Endodermal cell (in vitro differentiated cells): ENCODE measurements at regions not wholly inside any gene's neighbourhood (a gene's known extent, or its start where the extent isn't known, plus 50 kb on each side); places are given as distances from the start of the nearest gene placed in this dataset.

ENCODE experiments used
- DNase-seq: peaks from one replicate; pipeline ENCODE4 v3.0.0-alpha.2; 2017
- H3K27ac ChIP-seq: 2 replicates; pipeline ENCODE4 v1.5.1; 2013; ENCODE audit warnings: mild to moderate bottlenecking, low read depth, low read length, moderate library complexity
- H3K27me3 ChIP-seq: 2 replicates; pipeline ENCODE4 v1.6.1; 2013; ENCODE audit warnings: mild to moderate bottlenecking, low read length, moderate library complexity; ENCODE audit not compliant: insufficient read depth, control insufficient read depth, poor library complexity, severe bottlenecking
- H3K36me3 ChIP-seq: 2 replicates; pipeline ENCODE4 v1.7.0; 2013; ENCODE audit warnings: mild to moderate bottlenecking, low read length, moderate library complexity; ENCODE audit not compliant: control insufficient read depth, insufficient read depth
- H3K4me1 ChIP-seq: one replicate; pipeline ENCODE4 v1.7.0; 2013; ENCODE audit warnings: low read length; ENCODE audit not compliant: control insufficient read depth, insufficient read depth
- H3K4me3 ChIP-seq: 2 replicates; pipeline ENCODE4 v1.5.1; 2013; ENCODE audit warnings: mild to moderate bottlenecking, low read length, moderate library complexity
- H3K9ac ChIP-seq: 2 replicates; pipeline ENCODE4 v1.6.1; 2013; ENCODE audit warnings: mild to moderate bottlenecking, low read length, moderate library complexity; ENCODE audit not compliant: poor library complexity, severe bottlenecking; ENCODE audit errors: extremely low read depth
- H3K9me3 ChIP-seq: 2 replicates; pipeline ENCODE4 v1.6.1; 2013; ENCODE audit warnings: mild to moderate bottlenecking, low read length, moderate library complexity; ENCODE audit not compliant: control insufficient read depth
- H3K27ac Mint-ChIP-seq: 2 replicates; pipeline ENCODE4 v1.8.0; 2020; ENCODE audit warnings: mixed read lengths
- H3K27me3 Mint-ChIP-seq: 2 replicates; pipeline ENCODE4 v1.8.0; 2021; ENCODE audit warnings: mild to moderate bottlenecking, mixed read lengths; ENCODE audit not compliant: insufficient read depth
- H3K36me3 Mint-ChIP-seq: 2 replicates; pipeline ENCODE4 v1.8.0; 2020; ENCODE audit warnings: low read depth, mixed read lengths
- H3K4me1 Mint-ChIP-seq: 2 replicates; pipeline ENCODE4 v1.8.0; 2020; ENCODE audit warnings: mixed read lengths
- H3K4me3 Mint-ChIP-seq: 2 replicates; pipeline ENCODE4 v1.8.0; 2020; ENCODE audit warnings: mild to moderate bottlenecking, moderate library complexity, mixed read lengths
- H3K9me3 Mint-ChIP-seq: 2 replicates; pipeline ENCODE4 v1.8.0; 2020; ENCODE audit warnings: mild to moderate bottlenecking, mixed read lengths
- CTCF ChIP-seq: fragments of 200-600 bp; sonication (generic); conservative IDR thresholded peaks from 2 replicates; pipeline ENCODE4 v1.5.0; 2021; ENCODE audit warnings: antibody characterized with exemption, mild to moderate bottlenecking
- WGBS, 2 experiments: methylation state at CpG; one replicate each; pipeline versions ENCODE4 v1.1.5 to v1.1.7; 2013; ENCODE audit warnings: missing lambda C conversion rate in 2 of 2, mixed read lengths in 1 of 2; ENCODE audit not compliant: insufficient coverage in 1 of 2, insufficient read length in 1 of 2; 5-methylcytosine and 5-hydroxymethylcytosine counted together

- H3K4me1 Mint-ChIP-seq, result no peaks in the 10 kb centered on the region
- H3K9me3 Mint-ChIP-seq, result no peaks in the 10 kb centered on the region
- H3K27ac Mint-ChIP-seq, result no peak overlapping the region
- Histone ChIP-seq H3K27me3 (no peaks in the 10 kb centered on the region), H3K9me3 (no peaks in the 10 kb centered on the region), H3K9ac (no peak overlapping the region), H3K27ac (no peak overlapping the region), H3K4me3 (no peak overlapping the region), H3K36me3 (no peaks in the 10 kb centered on the region), H3K4me1 (no peaks in the 10 kb centered on the region)
- H3K36me3 Mint-ChIP-seq, result no peaks in the 10 kb centered on the region
- H3K27me3 Mint-ChIP-seq, result no peaks in the 10 kb centered on the region
- no peak for DNase-seq
- WGBS, 2 experiments, result 46 to 59% methylated on average over 3 to 4 of the region's 4 CpGs
- TF ChIP-seq CTCF, result peak; percentile 67
- no peak overlapping the region for H3K4me3 Mint-ChIP-seq
Observed at GRCh38 chr10:56782503-56782902, 421.4 kb upstream of the ZWINT start.

DNA sequence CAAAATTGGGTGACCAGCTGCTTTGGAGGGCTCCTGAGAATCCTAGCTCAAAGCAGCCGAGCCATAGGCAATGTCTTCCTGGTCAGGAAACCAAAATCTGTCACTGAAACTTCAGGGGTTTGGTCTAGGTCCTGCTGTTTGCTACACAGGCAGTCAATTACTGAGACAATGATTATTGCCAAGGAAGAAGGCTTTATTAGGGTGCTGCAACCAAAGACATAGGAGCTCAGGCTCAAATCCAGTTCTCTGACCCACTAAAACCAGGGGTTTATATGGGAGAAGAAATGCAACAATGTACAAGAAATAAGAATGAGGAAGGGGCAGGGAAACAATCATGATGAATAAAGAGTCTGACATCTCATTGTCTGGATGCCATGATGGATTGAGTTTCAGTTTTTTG, 410.3 kb upstream of the ZWINT start:
- Mint-ChIP-seq H3K4me3 (no peak overlapping the region), H3K4me1 (no peaks in the 10 kb centered on the region), H3K9me3 (peaks cover 27% of the 10 kb centered on the region), H3K27ac (no peak overlapping the region), H3K27me3 (no peaks in the 10 kb centered on the region), H3K36me3 (peaks cover 3% of the 10 kb centered on the region)
- no peak for DNase-seq
- Histone ChIP-seq H3K9me3 (peaks cover 41% of the 10 kb centered on the region), H3K27me3 (no peaks in the 10 kb centered on the region), H3K4me1 (no peaks in the 10 kb centered on the region), H3K36me3 (no peaks in the 10 kb centered on the region), H3K4me3 (no peak overlapping the region), H3K27ac (no peak overlapping the region), H3K9ac (no peak overlapping the region)
- TF ChIP-seq CTCF, result no peak
- WGBS, 2 experiments, result 79 to 86% methylated on average over 1 of the region's 1 CpG

DNA sequence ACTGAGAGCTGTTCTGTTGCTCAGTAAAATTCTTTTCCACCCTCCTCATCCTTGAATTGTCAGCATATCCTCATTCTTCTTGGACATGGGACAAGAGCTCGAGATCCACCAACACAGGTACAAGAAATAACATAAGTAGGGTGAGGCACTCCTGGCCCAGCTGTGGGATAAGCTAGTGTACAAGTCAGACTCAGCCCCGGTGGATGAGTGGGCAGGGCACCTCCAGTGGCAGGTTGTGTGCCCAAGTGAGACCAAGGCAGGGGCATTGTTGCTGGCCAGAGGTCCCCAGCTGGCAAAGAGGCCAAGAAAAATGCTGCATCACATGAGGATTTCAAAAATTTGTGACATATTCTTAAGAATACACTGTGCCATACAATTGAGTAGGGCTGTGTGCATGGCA, 402.0 kb upstream of the ZWINT start:
- H3K9me3 ChIP-seq, result peaks cover 27% of the 10 kb centered on the region
- 89% methylated on average over 2 of the region's 2 CpGs; no CpG with 5 or more reads in 1 of the 2 experiments for WGBS, 2 experiments
- H3K4me3 ChIP-seq, result no peak overlapping the region
- Mint-ChIP-seq H3K4me1 (no peaks in the 10 kb centered on the region), H3K27ac (no peak overlapping the region), H3K9me3 (peaks cover 29% of the 10 kb centered on the region), H3K27me3 (no peaks in the 10 kb centered on the region), H3K4me3 (no peak overlapping the region), H3K36me3 (no peaks in the 10 kb centered on the region)
- no peak overlapping the region for H3K9ac ChIP-seq
- no peak for TF ChIP-seq CTCF
- no peaks in the 10 kb centered on the region for H3K27me3 ChIP-seq
- peaks cover 5% of the 10 kb centered on the region for H3K4me1 ChIP-seq
- no peak for DNase-seq
- H3K36me3 ChIP-seq, result no peaks in the 10 kb centered on the region
- no peak overlapping the region for H3K27ac ChIP-seq
